HG02970 (cell line): ENCODE measurements at regions not wholly inside any gene's neighbourhood (a gene's known extent, or its start where the extent isn't known, plus 50 kb on each side); places are given as distances from the start of the nearest gene placed in this dataset.

Source experiments
- ATAC-seq: cut with Tn5 transposase; IDR thresholded peaks from one replicate; pipeline ENCODE4 v1.9.1; 2021; ENCODE audit warnings: mild to moderate bottlenecking, moderate library complexity, moderate number of reproducible peaks; ENCODE audit not compliant: unreplicated experiment, low FRiP score

DNA sequence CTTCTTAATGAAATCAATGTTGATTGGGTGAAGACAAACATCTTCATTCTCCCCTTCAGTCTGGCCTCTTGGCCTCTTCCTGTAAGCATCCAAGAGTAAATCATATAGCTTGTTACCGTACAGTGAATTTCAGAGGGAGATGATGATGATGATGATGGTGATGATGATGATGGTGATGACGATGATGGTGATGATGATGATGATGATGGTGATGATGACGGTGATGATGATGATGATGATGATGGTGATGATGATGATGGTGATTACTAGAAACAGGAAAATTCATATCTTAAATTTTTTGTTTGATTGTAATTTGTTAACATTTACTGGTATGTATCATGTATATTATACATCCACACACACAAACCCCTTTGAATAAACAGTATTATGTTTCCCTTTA, 256.1 kb upstream of the PLSCR5 start:
- no peak for ATAC-seq

DNA sequence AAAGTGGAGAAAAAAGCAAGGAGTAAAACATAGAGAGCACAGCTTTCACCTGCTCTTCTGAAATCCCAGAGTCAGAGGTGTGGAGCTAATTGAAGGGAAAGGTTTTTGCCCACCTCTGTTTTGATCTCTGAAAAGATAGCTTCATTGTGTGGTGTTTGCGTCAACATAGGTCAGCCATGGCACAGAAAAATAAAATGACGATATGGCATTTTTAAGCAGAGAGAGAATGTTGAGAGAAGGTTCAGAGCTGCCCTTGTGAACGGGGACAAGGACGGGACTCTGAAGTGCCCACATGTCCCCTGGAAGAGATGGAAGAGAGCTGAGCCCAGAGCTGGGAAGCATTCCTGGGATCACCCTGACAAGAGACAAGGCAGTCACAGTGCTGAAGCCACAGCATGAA, 249.4 kb upstream of the PLSCR5 start:
- ATAC-seq = no peak

DNA sequence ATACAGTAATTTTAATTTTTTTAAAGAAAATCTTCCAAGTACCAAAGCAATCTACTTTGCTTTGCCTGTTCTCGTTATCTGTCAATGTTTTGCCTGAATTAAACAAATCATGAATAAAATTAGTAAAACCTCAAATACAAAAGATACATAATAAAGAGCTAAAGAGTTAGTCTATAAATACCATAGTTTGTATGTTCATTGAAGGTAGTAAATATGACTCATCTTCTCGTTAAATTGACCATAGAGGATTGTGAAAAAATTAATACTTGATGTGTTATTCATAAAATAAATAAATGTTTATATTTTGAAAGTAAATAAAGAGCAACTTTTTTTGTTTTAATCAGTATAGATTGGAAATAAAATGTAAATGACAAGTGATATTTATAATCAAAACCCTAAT, 246.5 kb upstream of the PLSCR5 start:
- no peak for ATAC-seq

DNA sequence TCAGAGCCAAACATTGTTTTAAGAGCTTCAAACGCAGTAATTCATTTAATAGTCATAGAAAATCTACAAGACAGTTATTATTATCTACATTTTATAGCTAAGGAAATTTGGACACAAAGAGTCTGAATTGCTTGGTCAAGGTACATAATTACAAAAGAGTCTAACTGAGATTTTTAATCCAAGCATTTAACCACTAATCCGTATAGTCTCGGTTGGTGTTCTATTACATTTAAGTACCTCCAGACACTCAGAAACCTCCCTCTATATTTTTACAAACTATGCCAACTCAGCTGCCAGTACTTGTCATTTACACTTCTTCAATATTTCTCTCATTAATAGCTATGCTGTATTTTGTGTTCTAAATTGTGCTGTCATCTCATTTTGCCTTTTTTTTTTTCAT, 240.2 kb upstream of the PLSCR5 start:
- ATAC-seq = no peak

DNA sequence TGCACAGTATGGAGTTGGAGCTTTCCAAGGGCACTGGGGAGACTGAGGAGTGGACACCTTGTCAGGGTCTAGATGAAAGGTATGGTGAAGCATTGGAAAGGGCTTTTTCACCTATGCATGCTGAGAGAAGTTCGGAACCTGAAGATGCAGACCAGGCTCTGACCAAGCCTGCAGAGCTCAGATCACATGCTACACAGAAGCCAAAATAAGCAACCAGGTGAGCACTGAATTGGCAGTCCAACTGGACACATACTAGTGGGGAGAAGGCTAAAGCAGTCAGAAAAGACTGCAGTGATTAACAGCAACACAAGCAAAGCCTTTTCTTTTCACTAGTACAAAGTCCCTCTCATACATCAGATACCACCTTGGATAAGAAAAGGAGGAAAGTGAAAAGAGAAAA, 238.3 kb upstream of the PLSCR5 start:
- ATAC-seq = no peak

DNA sequence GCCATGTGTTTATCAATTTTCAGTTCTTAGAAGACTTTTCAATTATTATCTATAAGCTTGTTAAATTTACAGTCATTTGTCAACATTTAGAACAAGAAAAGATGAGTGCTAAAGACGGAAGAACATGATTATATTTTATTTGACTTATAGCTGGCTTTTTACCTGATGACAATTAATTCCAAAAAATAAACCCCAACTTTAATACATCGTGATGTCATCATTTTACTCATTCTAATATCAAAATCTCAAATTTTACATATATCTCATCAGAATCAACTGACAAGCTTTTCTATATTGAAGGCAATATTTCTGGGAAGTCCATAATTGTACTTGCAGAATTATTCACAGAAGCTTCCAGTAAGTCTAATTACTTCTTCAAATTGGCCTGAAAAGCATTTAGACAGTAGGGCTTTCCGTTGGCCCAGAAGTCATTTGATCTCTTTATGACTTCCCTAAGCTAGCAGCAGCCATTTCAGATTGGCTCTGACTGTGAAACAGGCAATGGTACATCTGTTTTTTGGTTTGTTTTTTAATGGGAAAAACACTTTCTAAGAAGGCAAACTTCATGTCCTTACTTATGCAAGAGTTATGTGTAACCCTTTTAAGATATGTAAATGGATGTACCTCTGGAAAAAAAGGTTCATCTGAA, 234.7 kb upstream of the PLSCR5 start:
- ATAC-seq = no peak

DNA sequence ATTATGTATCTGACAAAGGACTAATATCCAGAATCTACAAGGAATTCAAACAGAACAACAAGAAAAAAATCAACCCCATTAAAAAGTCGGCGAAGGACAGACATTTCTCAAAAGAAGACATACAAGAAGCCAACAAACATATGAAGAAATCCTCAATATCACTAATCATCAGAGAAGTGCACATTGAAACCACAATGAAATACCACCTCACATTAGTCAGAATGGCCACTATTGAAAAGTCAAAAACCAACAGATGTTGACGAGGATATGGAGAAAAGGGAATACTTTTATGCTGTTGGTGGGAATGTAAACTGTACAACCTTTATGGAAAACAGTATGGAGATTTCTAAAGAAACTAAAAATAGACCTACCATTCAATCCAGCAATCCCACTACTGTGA, 233.1 kb upstream of the PLSCR5 start:
- ATAC-seq = no peak

DNA sequence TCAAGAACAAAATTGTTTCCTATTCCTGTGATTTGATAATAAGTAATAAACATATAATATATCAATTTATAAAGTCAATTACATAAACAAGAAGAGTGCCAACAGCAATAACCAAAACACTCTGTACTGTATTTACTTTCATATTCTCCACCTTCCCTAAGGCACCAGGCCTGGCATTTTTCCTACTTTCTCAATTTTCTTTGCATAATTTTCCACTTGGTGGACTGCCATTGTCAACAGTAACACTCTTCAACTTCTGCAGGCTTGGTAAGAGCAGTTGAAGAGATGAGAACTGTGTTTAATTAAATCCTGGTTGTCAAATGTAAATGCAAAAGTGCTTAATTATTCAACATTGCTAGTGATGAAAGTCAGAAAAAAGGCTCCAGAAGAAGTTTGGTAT, 229.8 kb upstream of the PLSCR5 start:
- ATAC-seq = no peak

DNA sequence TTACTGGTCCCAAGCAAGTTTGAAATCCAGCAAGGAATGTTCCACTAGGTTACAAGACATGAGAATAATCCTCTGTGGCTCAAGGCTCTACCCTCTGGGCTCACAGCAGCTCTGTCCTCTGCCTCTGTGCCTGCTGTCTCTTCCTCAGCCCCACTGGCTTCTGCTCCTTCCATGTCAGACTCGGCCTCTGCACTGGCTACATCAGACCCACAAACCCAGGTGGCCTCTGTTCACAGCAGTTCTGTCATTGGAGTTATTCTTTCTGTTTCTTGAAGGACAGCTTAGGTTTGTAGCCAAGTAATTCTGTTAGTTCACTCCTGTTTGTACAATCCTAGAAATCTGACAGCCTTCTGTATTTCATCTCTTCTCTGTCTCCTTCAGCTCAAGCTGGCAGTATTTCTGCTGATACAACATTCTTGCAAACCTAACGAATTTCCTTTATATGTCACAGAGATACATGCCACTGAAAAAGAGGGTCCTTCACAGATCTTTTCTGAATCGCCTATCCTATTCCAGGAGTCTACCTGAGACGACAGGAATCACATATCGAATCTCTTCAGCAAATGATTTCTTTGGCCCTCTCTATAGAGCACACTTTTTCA, 227.8 kb upstream of the PLSCR5 start:
- ATAC-seq = no peak

DNA sequence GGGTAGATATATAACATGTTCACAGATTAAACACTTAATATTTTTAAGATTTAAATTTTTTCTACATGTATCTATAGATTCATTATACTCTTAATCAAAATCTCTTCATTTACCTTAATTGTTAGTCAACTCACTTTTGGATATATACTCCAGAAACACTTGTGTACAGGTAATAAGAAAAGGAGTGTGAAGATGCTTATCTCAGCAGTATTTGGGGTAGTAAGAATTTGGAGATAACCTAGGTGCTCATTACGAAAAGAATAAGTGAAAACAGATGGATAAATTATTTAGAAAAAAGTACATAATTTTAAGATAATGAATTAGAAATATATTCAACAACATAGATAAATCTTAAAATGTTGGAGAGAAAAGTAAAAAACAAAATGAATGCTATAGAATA, 226.5 kb upstream of the PLSCR5 start:
- ATAC-seq = no peak

DNA sequence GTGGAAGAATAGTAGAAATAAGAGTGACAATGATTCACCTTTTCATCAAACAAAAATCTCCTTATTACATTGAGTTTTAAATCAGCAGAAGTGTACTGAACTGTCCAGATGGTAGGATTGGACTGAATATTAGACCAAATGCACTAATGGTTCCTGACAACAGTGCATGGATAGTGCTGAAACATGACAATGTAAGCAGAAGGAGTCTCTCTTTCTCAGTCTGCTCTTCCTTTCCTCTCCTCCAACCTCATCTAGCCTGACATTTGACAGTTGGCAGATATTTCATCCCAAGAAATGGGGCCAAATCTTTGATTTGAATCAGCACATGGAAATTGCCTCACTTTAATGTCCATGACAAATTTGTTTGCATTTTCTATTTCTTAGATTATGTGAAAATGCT, 225.1 kb upstream of the PLSCR5 start:
- ATAC-seq = no peak

DNA sequence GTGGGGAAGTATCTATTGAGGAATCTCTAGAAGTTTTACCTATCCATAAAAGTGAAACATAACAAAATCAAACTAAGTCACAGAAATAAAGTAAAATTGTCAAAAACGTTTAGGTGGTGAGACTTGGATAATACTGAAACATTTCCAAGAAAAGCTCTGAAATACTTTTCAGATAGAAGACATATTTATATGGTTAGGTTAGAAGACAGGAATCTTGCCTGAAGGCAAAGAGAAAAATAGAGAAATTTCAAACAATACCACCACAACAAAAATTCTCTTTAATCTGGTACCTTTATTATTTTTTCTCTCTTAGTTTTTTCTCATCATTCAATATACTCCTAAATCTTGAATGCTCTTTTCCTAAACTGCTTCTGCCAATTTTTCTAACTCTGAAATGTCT, 222.7 kb upstream of the PLSCR5 start:
- no peak for ATAC-seq

DNA sequence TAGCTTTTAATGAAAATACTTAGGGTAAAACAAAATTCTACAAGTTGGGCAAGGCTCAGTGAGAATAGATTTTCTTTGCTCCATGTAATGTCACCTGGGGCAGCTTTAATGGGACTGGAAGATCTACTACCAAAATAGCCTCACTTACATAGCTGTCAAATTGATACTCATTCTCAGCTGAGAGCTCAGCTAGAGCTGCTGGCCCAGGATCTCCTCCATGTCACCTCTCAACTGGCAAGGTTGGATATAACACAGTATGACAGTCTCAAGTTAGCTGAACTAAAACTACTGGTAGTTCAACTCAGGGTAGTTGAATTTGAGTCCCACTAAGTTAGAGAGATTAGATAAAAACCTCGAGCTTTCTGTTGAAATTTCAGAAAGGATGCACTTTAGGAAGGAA, 218.5 kb upstream of the PLSCR5 start:
- no peak for ATAC-seq

DNA sequence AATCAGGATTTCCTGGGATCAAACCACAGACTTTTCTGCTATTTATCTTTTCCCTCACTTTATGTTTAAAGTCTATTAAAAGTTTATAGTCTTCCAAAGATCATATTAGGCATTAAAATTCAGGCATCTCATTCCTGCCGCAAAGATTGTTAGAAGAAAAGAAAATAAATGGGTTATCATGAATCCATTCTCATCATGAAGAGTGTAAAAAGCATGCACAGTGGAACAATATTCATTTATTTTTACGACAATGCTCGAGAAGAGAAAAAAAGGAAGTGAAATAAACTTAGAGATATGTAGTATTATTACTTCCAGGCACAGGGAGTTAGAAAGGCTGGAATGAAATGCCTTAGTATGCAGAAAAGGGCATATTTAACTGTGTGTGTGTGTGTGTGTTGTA, 213.7 kb upstream of the PLSCR5 start:
- no peak for ATAC-seq

DNA sequence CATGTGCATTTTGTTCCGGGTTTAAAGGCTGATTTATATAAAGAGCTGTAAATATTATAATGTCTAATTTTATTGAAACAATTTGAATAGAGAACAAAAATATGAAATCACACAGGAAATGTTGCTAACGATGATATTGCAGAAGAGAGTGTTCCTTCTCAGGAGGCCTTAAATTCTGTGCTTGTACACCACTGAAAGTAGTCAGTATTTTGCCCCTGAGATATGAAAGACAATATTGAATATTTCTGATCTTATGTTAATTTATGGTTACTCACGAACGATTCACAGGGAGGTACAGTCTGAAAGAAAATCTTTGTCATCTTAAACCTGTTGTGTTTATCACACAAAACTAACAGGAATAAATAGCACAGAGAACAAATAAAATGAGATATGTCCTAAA, 213.2 kb upstream of the PLSCR5 start:
- ATAC-seq = no peak

DNA sequence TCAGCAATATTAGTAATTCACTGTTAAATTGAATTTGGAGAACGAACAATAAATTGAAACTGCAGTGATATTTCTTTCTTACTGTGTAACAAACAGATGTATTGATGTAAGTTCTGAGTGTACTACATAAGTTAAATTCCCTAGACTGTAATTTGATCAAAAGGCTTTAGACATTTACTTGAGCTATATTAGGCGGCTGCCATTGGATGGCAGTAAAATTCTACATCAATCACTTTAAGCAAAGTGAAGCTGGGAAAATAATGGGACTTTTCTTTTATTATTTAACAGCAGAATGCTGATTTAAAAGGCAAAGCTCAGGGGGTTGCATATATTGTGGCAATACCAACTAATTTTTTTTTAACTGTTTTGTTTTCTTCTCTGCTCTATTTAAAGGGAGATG, 212.6 kb upstream of the PLSCR5 start:
- no peak for ATAC-seq

DNA sequence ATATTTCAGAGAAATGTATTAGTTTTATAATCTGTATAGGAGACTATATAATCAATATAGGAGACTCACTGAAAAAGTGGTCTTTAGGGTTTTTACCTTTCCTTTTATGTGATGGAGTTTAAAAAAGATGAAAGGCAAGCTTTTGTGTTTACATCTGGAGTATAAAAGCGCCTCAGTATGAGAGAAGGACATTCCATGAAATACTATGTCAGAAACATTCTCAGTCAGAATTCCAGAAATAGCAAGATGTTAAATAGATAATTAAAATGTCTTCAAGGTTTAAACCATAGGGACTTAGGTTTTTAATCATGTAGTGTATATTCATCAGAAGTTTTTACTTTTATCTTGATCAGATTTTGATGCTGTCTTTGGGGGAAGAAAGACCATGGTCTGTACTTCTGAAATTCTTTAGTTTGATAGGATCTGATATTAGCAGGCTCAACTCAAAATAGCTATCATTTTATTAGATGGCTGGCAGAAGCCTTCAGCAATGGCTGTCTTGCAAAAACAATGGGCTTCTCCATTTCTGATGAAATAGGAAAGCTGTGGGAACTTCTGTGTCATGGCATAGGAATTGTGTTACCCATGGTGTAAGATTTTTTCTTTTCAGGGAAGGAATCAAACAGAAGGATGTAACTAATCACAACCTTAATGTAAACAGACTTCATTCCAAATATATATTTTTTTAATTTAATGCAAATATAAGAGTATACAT, 209.6 kb upstream of the PLSCR5 start:
- no peak for ATAC-seq

DNA sequence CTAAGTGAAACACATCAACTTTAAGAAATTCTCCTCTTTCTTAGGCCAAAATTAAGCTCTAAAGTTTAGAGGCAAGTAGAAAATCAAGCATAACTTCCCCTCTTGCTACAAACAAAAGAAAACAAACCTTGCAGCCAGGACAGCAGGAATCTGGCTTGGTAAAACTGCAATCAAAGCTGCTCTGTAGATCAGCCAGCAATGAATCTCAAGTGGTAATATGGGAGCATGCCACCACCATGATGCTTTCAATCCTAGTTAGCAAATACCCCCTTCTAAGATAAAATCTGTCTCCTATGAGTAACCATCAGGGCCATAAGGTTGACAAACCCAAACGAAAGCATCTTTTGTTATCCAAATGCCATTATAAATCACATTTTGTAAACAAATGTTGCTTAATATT, 208.3 kb upstream of the PLSCR5 start:
- no peak for ATAC-seq

DNA sequence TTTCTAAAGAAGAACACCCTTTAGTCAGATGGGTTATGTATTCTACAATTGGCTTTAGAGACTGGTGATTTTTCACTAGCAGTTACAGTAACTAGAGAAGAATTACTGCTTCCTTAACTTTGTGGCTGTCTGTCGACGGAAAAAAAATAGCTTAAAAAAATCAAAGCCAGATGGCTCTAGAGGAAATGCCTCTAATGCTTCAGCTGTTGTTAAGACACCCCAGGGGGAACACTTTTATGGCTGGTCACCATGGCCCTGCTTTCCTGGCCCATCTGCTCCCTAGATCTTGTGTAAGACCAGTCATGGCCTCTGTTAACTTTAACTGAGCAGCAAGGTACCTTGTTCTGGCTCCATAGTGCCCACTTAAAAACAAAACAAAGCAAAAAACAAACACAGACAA, 198.6 kb upstream of the PLSCR5 start:
- no peak for ATAC-seq

DNA sequence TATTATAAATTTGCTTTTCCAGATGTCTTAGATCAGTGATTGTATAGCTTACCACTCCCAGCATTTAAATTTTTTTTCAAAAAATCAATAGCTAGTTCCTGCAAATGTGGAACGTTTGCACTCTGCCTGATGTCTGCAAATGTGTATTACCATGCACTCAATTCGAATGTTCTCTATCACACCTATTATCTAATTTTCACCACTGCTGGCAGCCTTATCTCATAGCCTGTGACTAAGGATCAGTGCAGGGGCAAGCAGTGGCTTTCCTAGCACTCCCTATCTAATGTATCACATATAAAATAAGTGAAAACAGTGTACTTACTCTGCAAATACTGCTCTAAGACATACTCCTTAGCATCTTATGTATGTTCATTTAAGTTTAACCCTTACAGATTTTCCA, 196.3 kb upstream of the PLSCR5 start:
- no peak for ATAC-seq

DNA sequence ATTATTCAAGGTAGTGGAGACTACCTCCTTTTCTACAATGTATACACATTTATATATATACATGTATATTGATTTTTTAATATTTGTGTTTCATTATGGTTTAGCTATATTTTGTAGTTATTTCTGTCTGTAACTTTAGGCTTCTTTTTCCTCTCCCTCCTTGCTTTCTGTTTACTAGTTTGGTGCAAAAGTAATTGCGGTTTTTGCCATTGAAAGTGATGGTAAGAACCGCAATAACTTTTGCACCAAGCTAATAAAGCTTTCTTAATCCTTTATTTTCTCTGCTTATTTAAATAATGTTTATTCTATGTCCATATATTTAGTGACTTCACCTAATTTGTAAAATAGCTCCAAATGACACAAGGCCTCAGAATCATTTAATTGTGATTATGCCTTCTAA, 195.3 kb upstream of the PLSCR5 start:
- ATAC-seq = no peak

DNA sequence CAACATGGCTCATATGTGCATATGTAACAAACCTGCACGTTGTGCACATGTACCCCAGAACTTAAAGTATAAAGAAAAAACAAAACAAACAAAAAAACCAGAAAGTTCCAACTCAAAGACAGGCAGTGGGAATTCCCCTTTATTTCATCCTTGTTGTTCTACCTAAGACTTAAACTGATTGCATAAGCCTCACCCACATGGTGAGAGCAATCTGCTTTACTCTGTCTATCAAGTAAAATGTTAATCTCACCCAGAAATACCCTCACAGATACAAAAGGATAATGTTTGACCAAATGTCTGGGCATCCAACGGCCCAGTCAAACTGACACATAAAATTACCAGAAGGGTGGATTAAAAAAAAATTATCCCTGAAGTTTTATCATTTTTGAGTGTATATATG, 190.9 kb upstream of the PLSCR5 start:
- ATAC-seq = no peak
